ENCODE measurements at regions not wholly inside any gene's neighbourhood (a gene's known extent, or its start where the extent isn't known, plus 50 kb on each side); places are given as distances from the start of the nearest gene placed in this dataset.

DNA sequence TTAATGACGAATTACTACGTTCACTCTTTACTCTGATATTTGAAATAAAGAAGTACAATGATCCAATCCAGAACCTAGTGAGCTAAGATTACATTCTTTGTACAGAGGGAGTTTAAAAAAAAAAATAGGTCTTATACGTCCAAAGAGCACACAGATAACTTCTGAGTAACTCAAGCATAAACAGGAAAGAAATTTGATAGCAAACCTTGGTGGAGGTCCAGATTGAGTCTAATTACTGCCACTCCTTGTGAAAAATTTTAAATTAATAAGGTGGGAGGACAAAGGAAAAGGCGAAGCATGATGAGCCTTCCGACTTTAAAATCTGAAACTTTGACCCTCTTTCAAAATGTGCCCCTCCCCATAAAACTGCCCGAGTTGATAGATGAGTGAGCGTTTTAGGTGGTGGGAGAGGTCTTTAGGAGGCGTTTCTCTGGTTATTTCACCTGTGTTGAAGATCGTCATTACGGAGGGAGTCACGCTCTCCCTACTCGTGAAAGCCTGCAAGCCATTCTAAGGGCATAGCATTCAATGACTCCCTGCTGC is 127.0 kb upstream of the ROBO2 start:
- TF ChIP-seq CTCF (IDR thresholded peaks at IDR 0.05) (no peak), POLR2A (IDR thresholded peaks at IDR 0.05) (no peak)
